Stimulated activated CD4-positive, alpha-beta T cell treated with anti-CD3 and anti-CD28 coated beads, Interleukin-4, amount 100 ng/mL, for 24 hours (primary cell): ENCODE measurements at regions not wholly inside any gene's neighbourhood (a gene's known extent, or its start where the extent isn't known, plus 50 kb on each side); places are given as distances from the start of the nearest gene placed in this dataset.

Experiments
- DNase-seq: peaks from one replicate; pipeline ENCODE4 v3.0.0-alpha.2; 2020

DNA sequence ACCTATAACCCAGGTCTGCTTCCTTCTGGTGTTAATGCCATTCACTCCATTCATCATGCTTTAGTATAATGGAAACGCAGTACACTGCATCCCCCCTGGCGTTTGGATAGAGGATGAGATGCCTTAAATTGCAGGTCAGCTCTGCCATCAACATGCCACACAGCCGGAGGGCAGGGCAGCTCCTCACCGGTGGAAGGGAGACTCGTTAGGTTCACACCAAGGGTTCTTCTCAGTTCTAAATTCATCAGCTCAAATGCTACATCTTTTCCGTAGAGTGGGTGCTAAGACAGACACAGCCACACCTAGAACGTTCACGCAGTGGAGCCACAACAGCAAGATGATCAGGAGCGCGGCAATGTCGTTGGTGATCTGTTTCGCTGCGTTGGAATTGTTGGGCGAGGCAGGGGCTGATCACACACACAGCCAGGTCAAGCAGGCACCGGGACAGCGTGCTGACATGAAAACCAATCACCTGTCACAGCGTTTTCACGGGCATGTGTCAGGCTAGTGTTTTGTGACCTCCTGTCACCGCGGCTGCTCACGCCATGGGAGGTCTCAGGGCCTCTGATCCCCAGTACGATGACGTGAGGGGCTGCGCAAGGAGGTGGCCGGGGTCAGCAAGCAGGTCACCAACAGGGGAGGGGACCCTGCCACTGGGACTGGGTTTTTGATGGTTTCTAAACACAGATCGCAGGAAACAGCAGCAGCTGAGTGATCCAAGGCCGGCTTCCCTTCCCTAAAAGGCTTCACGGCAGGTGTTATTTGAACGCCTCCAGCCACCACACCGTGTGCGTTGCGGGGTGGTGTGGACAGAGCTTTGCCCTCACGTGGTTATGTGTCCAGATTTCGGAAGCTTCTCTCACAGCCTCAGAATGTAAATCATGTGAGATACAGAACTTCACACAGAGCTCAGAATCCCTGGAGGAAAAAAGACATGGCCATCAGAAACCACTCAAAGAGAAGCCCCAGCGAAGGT is 94.3 kb upstream of the IRS2 start:
- DNase-seq, result no peak

DNA sequence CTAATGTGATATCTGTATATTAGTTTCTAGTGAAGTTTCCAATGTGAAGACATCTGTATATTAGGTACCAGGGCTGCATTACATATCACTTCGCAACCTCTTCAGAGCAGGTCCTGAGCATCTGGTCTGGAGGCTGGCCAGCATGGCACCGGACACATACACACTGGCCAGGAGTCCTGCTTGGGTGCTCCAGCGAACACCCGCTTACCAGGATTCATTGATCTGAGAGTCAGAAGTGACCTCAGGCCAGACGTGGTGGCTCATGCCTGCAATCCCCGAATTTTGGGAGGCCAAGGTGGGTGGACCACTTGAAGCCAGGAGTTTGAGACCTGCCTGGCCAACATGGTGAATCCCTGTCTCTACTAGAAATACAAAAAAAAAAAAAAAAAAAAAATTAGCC is 93.0 kb upstream of the IRS2 start:
- no peak for DNase-seq

DNA sequence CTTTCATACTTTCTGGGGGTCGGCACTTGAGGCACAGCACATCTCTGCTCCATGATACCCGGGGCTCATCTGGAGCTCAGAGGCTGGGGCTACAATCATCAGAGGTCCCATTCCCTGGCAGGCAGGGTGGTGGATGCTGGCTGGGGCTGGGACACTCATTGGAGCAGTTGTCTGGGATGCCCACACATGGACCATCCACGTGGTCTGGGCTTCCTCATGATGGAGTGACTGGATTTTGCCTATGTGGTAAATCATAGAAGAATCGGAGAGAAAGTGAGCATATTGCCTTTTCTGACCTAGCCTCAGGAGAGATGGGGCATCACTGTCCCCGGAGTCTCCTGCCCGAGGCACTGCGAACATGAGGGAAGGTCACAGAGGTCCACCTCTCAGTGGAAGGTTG is 91.4 kb upstream of the IRS2 start:
- no peak for DNase-seq

DNA sequence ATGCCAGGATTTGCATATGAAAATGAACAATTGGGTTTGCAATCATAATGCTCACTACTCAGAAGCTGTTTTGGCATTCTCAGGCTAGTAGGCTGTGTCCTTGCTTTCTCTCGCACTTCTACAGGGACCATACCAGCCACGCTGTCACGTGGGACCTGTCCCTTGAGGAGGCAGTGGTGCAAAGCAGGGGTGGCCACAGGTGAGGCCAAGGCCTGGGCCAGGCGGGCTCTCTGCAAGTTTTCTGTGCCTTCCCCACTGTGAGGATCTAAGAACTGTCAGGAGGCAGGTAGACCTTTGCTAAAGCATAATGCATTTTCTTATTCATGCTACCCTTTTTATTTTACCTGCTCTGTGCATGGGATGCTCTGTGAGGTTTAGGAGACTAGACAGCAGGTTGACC is 89.4 kb upstream of the IRS2 start:
- no peak for DNase-seq

DNA sequence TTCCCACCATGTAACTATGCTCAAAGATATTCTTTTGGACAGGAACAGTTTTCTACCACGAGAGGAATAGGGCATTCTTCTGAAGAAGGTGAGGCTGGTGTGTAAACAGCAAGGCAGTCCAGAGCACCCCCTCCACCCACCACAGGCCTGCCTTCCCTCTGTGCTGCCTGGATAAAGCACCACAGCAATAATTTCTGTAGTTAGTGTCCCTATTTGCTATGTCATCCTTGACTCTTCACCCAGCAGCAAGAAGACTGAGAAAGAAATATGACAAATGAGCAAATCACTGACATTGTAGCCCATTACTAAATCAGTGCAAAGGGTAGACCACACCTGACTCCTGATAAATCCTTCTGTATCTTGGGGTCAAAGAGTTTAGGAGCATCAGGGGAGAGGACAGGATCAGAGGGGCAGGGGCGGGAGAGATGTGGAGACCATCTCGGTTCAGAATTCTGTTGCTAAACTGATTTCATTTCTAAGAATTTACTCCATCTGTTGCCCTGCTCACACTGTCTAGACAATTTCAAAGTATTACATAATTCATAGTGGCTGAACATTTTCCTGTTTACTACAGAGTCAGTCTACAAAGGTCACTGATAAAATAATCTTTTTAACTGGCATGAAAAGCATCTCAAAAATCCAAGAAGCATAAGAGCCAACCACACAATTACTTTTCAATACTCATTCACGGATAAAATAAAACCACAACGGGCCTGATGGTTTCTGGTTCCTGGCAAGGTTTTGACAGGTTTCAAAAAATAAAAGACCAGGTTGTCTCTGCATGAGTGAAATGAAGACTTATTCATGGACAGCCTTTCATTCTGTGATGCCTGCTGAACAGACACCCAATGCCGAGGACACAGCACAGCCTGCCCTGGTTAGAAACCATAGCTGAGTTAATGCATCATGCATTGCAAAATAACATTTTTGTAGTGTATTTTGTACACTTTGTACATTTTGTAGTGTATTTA is 88.4 kb upstream of the IRS2 start:
- DNase-seq, result no peak

DNA sequence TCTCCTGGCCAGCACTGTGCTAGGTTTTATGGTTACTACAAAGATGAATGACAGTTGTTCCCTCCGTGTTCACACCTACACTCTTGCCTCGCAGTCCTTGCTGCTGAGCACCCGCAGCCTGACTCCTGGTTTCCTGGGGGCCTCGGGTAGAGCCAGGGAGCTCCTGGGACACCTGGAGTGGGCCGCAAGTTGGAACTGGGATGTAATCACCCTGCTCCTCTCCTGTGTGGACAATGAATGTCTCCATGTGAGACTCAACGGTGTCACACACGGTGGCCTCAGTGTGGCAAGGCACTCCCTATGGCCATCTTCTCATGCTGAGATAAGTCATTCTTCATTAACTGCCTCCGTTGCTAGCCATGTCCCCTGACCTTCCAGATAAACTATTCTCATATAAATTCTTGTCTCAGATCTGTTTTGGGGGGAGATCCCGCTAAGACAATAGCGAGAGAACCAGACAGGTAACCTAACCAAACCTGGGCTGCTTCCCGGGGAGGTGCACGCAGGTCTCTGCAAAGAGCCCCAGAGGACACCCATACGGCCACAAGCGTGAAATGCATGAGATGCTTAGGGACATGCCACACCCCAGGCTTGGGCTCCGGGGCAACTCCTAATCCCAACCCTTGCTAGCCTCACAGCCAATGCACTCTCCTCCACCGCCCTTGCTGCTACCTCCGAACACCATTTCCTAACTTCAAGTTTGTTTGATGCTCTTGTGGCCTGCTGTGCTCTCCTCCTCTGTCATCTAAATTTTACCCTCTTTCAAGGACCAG is 87.2 kb upstream of the IRS2 start:
- DNase-seq, result no peak

DNA sequence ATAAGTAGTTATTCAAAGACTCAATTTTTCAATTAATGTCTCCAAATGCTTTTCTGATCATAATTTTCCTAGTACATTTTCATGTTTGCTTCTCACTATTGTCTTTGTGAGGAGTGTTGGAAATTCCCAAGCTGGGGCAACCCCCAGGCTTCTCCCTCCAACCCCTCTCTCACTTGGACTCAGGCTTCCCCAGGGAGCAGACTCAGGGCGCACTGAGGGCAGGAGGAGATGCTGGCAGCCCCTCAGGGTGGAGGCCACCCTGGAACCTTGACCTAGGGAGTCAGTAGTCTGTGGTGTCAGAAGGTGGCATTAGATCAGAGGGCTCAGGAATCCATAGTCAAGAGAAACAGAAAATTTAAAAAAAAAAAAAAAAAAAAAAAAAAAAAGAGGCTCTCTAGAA is 86.5 kb upstream of the IRS2 start:
- no peak for DNase-seq

DNA sequence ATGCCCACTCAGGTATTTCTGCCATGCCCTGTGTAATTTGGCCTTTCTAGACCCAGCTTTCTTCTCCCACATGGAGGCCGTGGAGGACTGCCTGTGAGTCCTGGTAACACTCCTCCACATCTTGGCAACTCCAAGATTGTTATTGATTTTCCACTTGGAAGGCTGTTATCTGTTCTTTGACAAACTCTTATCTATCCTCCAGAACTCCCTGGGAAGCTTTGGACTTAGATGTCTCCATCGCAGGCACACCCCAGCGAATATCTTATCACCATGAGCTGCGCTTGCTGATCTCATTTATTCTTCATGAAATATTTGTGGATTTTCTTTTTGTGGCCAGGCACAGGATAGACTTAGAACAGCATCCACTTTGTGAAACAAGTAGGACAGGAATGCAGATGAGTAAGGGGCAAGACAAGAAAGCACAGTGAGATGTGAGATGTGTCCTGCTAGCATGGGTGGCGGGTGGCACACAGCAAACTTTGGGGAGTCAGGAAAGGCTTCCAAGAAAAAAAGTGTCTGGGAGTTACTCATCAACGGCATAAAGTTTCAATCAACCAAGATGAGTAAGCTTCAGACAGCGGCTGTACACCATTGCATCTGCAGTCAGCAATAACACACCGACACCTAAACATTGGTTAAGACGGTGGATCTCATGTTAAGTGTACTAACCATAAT is 84.5 kb upstream of the IRS2 start:
- DNase-seq, result no peak

DNA sequence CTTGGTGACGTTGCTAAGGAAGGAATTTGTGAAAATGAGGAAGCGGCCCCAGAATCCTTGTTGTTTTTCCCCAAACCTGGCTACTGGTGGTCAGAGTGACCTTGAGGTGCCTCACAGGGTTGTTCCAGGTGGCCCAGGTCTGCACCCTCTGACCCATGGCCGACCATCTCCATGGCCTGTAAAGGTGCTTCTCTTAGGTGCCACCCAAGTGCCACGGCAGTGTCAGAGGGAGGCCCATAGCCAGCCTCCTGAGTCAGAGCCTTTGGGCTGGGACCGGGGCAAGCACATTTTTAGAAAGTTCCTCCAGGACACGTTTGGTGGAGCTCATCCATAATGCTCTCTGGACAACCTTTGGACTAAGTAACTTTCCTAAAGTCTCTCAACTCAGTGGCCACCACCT is 83.9 kb upstream of the IRS2 start:
- no peak for DNase-seq

DNA sequence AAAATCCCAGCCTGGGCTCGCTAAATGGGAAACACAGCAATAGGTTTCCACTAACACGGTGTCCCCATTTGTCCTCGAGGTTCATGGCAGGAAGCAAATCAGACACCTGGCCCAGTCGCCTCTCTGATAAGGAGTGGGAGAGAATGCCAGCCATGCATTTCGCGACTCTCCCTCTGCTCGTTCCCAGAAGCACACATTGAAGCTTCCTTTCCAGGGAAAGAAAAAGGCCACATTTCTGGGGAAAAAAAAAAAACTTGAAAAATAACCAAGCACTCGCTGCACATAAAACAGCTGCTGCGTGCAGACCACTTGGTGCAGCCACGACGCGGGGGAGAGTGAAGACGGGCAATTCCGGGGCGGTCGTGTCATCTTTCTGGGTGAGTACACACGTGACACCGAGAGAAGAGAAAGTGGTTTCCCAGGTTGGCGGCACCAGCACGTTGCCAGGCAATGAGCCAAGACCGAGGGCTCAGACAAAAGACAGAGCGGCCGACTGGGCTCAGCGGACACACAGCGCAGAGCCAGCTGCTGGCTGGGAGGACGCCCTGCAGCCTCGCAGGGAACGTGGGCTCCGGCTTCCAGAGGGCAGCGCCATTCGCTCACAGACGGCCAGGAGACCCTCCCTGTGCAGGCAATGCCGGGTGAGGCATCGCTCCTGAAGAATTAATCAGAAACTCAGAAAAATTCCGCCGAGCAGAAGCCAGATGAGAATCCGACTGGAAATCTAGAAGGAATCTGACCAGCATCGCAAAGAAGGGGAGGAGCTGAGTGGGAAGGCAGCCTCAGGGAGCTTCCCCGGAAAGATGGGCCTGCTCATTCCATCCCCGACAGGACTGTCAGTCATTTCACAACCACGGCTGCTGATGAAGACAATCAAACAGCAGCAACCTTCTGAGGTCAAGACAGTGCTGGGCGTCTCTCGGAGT is 83.2 kb upstream of the IRS2 start:
- no peak for DNase-seq

DNA sequence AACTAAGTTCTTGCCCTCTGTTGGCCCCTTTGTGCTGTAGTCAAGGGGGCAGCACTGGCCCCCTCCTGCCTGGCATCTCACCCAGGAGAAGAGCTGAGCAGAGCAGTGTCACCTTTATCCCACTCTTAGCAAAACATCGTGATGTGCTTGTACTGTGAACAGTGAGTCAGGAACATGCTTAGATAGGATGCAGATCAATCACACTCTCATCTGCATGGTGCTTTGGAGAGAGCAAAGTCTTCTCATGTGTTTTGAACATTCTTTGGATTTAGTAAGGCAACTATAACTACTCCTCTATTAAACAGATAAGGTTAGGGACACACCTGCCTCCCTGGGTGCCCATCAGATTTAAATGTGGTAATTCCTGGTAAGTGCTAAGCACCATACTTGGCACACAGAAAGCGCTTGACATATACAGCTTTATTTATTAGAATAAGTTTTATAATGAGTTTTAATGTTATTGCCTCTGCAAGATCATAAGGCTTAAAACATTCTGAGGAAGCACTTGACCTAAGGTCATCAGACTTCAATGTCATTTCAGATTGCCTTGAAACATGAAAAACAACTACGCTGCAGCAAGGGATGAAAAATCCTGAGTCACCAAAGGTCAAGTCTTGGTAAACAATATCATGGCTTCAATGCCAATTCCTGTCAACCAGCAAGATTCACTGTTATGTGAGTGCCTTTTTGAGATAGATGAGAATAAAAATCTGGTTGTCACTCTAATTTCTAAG is 82.4 kb upstream of the IRS2 start:
- DNase-seq, result no peak

DNA sequence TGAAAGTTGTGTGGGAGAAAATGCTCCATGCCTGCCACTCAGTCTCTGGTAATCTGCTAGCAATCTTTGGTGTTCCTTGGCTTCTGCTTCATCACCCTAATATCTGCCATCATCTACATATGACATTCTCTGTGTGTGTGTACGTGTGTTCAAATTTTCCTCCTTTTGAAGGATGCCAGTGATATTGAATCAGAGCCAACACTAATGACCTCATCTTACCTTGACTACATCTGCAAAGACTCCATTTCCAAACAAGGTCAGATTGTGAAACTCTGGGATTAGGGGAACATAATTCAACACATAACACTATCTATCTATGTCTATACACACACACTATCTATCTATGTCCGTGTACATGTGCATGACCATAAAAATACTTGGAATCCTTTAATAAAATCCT is 81.4 kb upstream of the IRS2 start:
- no peak for DNase-seq

DNA sequence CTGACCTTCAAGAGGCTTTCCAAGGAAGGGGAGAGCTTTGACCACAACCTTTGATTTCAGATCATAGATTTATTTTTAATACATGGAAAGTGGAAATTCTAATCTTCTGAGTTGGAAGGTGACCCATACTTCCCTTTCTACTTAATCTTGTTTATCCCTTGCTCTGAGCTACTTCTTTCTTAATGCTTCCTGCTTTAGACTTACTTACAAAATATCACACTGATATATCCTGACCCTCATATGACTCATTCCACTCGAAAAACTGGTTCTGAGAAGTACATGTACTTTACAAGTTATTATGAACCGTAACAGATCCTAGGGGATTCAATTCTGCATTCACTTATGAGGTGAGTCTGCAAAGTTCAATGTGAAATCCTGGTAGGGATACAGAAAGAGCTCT is 76.2 kb upstream of the IRS2 start:
- no peak for DNase-seq

DNA sequence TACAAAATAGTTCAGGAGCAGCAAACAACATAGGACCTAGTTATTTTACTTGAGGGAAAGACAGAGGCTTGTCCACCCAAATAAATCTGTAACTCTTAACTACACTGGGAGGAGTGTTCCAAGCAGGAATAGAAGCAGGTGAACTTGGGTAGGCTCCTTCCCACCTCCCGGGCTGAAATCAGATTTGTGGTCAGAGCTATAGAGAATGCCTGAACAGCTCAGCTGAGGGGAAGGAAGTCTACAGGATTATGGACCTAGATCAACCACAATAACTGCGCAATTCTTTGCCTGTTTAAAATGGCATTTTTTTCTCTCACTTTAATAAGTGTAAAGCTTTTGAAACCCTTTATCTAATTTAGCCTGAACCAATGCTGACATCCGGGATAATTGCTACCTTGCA is 73.5 kb upstream of the IRS2 start:
- DNase-seq, result no peak

DNA sequence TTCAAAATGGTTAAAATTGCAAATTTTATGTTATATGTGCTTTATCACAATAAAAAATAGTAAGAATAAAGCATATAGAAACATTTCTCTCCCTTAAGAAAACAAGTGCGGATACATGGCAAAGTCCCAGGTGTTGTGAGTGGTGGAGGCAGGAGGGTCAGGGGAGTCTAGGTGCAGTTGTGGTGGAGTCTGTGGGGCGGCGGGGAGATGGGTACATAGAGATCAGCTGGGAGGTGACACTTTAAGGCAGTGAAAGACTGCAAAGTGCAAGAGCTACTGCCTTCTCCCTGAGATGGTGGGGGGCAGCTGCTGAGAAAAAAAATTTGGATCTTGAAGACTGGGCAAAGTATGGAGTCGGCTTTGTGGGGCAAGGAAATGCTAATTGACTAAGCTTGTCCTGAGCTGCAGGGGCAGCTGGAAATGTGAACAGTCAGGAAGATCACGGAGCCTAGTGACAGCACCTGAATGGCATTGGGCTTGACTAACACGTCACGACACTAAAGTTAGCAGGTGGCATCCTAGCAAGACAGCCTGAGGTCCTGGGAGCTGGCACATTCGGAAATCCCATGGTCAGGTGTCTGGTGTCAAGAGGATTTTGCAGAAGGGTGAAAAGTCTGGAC is 72.9 kb upstream of the IRS2 start:
- no peak for DNase-seq

DNA sequence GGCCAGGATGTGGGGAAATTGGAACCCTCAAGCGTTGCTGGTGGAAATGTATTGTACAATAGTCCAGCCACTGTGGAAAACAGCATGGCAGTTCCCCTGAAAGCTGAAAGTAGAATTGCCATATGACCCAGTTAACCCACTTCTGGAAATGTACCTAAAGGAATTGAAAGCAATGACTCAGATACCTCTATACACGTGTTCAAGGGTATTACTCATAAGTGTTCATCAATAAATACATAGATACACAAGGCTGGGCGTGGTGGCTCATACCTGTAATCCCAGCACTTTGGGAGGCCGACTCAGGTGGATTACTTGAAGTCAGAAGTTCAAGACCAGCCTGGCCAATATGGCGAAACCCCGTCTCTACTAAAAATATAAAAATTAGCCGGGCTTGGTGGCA is 71.9 kb upstream of the IRS2 start:
- no peak for DNase-seq

DNA sequence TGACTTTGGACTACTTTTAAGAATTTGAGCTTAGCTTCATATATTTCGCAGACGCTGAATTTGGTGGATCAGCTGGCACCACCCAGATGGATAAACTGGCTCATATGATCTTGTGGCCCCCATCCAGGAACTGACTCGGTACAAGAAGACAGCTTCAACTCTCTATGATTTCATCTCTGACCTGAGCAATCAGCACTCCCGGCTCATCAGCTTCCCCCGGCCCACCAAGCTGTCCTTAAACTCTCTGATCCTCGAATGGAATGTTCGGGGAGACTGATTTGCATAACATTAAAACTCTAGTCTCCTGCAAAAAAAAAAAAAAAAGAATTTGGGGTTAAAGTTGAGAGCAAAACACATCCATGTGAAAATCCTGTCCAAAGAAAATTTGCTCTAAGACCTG is 71.4 kb upstream of the IRS2 start:
- DNase-seq, result no peak

DNA sequence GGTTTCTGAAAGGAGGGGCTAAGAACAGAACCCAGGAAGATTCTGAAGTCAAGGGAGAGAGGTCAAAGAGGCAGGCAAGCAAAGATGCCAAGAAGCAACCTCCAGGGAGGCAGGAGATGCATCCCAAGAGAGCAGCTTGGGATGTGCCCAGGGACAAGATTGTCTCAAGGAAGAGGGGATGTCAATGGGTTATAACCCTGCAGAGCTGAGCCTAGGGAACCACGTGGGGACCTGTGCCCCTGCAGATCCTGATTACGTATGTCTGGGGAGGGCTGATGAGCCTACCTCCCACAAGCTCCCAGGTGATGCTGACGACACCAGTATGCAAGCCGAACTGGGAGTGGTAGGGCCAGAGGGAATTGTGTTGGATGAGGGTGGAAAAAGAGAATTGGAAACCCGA is 70.9 kb upstream of the IRS2 start:
- DNase-seq, result no peak

DNA sequence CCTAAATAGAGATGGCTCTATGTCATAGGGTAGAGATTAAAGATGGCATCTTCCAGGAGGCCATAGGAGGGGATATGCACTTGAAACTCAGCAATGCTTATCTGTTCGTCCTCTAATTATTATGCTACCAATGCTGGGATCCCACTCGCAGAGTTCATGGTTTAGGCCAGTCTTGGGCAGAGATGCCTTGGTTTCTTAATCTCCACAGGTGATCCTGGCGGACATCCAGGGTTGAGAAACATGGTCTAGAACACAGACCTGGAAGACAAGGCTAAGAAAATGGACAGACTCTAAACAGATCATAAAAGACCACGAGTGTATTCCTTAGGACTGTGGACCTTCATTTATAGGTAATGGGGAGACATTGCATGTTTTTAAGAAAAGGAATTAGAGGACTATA is 70.0 kb upstream of the IRS2 start:
- DNase-seq, result no peak

DNA sequence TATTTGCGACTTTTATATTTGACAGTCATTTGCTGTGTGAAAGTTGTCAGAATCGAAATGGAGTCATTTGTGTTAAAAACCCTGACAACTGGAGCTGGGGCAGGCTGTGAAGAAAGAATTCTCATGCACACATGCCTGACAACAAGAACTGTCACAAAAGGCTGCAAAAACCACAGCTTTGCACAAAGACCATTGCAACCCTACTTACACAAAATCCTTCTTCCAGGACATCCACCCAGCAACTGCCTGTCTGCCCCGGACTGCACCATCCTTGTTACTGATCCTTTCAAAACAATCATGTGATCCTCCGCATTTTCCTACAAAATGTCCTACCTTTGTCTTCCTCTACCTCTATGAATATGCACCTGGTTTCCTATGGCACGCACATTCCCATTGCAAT is 66.8 kb upstream of the IRS2 start:
- DNase-seq, result no peak
